HG03469 (cell line): ENCODE measurements at regions not wholly inside any gene's neighbourhood (a gene's known extent, or its start where the extent isn't known, plus 50 kb on each side); places are given as distances from the start of the nearest gene placed in this dataset.

Experiments
- ATAC-seq: cut with Tn5 transposase; IDR thresholded peaks from one replicate; pipeline ENCODE4 v1.9.1; 2021; ENCODE audit warnings: mild to moderate bottlenecking, moderate library complexity, moderate number of reproducible peaks; ENCODE audit not compliant: unreplicated experiment

DNA sequence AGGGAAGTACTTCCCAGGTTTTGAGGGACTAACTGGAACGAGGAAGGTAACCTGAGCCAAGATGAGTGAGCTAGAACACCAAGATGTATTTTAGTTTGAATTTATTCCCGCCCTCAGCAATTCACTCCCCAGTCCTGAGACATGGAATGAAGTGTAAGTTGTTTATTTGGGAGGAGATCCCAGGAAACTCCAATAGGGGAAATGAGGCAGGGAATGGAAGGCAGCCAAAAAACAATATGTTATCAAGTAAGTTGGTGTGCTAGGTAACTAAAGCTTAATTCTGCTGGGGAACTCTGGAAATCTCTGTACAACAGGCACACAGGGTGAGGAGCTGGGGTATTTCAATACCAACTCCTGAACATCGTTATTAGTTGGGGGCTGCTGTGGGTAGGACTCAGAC, 189.7 kb upstream of the HDAC9 start:
- no peak for ATAC-seq

GRCh38 chr7:18306696-18307095, 188.9 kb upstream of the HDAC9 start:
- ATAC-seq, result no peak

GRCh38 chr7:18308938-18309337, 186.6 kb upstream of the HDAC9 start:
- ATAC-seq, result no peak

DNA sequence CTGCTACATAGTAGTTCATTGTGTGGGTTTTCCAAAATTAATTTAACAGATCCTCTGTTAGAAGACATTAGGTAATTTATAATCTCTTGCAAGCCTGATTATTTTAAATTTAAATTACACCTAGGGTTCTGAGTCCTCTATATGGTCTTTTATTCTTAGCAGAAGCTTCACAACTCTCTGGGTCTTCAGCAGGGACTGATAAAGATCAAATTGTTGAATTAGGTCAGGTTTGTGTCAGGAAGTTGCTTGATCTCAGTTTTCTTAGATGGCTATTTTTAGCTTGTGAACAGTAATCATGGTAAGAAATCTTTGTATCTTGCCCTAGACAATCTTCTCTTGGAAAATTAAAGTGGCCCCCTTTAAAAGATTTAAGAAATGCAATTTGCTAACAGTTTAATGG, 183.1 kb upstream of the HDAC9 start:
- ATAC-seq, result no peak

GRCh38 chr7:18313965-18314364, 181.6 kb upstream of the HDAC9 start:
- no peak for ATAC-seq

DNA sequence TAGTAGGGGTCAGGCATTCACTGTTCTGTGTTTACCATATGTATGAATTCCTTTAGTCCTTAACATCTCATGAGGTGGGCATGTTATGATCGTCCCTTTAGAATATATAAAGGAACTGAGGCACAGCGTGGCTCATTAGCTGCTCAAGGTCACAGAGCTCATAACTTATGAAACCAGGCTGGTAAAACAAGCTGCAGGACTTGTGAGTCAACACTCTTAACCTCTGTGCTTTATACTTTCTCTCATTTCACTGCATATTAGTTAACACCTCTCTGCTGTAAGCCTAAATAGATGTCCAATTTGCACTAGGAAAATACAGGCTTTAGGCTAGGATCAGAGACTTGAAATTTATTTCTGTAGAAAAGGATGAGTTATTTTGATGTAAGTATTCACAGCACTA, 180.3 kb upstream of the HDAC9 start:
- ATAC-seq, result no peak

DNA sequence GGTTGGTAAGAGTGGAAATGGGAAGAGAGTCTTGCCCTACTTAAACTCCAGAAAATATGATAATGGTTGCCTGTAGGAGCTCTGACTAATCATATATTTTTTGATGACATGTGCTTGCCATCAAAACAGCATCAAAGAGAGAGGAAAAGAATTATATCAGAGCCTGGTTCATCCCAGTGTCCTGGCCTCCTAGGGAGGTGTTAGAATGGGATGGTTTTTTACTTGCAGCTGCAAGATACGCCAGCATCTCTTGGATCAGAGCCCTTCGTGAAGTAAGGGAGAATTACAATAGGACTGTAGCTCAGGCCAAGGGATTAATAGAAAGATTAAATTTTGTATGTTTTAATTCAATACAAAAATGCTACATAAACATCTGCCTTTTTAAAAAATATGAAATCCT, 177.6 kb upstream of the HDAC9 start:
- ATAC-seq, result no peak

DNA sequence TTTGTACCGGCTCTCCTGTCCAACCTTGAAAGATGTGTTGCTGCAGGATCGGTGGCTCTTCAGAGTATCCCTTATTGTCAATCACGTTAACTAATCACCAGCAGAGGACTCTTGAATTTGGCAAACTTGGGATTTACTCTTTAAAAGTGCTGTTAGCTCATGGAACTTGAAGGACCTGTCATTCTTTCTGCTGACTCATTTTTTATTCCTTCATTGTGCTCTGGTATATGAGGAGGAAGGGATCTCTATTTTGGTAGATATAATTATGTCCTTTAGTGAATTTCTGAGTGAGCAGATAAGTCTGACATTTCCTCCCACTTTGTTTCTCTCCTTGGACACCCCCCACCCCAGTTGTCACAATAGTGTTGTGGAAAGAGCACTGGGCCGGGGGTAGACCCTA, 175.1 kb upstream of the HDAC9 start:
- no peak for ATAC-seq

DNA sequence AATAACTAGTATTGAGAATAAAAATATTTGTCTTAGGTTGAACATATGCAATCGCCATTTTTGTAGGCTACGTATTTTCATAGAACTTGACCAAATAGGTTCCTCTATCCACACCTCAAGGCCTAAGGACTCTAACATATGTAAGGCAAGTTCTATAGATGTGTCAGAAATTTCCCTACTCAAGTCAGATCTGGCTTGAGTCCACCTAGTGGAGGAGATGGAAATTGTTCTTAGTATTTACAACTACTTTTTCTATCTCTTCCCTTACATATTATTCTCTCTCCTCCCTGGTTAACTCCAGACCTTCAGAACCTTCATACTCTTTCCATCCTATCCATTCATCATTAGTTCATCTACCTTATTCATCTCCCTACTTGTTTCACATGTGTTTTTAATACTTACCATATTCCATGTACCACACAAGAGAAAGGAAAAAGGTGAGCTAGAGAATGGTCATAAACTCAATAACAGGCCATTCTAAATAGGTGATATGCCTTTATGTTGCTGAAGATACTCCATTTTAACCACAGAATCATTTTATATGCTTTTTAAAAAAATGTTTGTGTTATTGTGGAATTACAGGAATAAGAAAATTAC, 174.5 kb upstream of the HDAC9 start:
- ATAC-seq, result peak; percentile 94

- ATAC-seq, result no peak
Measured at GRCh38 chr7:18330548-18330947, 165.0 kb upstream of the HDAC9 start.

DNA sequence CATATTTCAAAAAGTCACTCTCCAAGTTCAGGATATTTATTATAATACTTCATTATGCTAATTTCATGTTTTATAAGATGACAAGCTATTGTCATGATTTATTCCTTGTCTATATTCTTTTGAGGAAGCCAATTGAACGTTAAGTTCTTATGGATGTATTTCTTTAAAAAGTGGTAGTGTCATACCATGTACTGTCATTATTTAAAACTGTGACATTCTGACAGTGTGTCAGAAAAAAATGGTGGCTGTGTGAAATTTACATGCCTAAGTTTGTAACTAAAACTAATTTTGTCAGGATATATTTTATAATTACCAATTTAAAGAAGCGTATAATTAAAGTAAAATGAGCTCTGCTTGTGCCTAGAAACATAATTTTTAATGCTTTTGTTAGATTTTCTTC, 158.9 kb upstream of the HDAC9 start:
- no peak for ATAC-seq

DNA sequence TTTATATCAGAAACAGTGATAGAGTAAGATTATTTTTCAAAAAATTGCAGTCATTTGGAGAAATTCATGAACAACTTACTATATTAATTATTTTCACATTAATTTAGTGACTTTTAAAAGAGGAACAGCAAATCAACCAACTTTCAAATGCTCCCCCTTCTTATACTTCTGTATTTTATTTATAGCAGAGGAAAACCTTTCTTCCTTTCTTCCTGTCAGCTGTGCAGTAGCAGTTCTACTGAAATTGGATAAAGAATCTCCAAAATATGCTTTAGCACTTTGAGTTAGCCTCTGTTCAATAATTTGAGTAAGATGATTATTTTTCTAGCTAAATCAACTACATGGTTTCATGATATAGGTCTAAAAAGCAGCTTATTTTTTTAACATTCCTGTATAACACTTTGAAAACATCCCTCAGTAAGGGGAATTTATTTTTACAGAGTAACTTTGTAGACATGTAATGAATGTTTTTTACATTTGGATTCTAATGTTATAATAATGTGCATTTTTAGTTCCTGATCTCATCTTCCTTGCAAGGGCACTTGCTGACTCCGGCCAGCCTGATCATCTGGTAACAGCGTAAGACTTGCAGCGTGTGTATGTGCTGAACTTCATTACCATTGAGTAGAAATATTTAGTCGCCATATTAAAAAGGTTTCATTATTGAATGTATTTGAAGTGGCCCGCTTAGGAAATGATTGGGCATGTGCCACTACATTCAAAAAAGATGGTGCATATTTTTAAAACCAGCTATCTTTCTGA, 158.3 kb upstream of the HDAC9 start:
- no peak for ATAC-seq

DNA sequence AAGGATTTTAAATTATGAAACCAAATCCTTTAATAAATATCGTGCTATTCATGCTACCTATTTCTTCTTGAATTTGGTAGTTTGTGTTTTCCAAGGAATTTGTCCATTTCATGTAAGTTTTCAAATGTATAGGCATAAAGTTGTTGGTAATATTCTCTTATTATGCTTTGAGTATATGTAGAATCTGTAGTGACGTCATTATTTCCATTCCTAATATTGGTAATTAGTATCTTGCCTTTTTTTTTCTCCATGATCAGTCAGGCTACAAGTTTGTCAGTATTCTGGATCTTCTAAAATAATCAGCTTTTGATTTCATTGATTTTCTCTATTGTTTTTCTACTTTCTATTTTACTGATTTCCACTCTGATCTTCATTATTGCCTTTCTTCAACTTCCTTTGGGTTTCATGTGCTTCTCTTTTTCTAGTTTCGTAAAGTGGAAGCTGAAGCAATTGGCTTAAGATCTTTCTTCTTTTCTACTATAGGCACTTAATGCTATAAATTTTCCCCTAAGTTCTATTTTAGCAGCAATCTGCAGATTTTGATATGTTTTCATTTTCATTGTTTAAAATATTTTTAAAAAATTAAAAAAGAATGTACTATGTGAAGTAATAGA, 156.5 kb upstream of the HDAC9 start:
- no peak for ATAC-seq

DNA sequence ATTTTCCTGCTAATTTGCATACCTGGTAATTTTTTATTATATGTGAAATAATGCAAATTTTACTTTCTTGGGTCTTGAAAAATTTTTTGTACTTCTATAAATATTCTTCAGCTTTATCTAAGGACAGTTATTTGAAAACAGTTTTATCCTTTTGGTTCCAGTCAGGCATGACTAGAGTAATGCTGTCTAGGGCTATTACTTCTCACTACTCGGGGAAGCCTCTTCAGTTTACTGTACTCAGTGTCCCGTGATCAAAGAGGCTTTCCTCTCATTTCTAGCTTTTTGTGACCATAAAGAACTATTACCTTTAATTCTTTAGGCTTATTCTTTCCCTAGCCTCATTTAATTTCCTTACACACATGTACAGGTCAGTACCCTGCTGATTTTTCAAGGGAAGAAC, 153.8 kb upstream of the HDAC9 start:
- no peak for ATAC-seq

DNA sequence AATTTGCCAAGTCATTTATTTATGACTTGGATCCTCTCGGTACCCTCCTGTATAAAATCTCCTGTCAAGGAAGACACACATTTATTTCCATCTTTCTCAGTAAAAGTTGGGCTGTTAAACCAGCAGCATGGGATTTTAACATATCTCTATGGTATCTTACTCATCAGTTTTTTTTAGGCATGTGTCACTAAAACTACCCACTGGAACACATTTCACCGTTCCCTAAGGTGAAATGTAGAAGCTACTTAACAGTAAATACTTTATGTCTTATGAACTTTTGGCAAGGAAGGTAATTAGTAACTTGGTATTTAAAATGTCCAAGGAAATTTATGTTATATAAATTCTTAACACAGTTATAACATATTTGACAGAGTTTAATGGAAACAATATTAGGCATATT, 152.5 kb upstream of the HDAC9 start:
- no peak for ATAC-seq

- ATAC-seq, result no peak
Measured at GRCh38 chr7:18344536-18344935, 151.0 kb upstream of the HDAC9 start.

DNA sequence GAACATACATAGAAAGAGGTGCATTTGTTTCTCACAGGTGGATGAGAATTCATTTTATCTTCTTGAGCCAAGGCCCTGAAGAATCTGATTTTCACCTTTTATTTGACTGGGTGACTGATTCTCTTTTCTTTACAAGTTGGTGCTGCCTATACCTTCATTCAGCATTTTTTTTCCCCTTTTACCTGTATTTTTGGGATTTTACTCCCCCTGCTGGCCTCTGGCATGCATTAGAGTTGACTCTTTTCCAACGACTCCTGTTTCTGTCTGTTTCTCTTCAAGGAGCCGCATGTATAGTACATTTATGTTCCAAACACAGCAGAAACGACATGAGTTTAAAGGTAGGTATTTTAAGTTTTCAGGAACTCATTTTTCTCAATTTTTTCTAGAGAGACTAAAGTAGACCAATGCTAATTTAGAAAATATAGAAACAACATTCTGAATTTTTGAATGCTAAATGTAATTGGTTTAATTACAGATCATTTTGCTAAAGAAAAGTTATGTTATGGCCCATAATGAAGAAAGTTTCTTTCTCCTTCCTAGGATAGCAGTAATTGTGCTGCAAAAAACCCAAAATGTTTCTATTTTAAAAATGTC, 149.8 kb upstream of the HDAC9 start:
- no peak for ATAC-seq

DNA sequence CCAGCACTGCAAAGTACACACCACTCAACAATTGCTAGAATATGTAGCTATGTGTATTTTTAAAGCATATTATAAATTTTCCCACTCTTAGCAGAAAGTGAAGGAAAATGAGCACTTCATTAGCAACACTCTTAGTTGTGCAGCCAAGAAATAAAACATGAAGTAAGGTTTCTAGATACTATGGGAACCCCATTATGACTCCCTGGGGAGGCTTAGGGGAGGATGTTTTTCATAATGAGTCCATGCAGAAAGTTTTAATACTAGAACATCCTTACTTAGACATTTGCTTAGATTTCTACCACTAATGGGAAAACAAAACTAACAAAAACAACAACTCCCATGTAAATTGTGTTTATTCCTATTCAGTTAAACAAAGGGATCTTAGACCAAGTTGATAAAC, 148.4 kb upstream of the HDAC9 start:
- no peak for ATAC-seq

- no peak for ATAC-seq
Measured at GRCh38 chr7:18350678-18351077, 144.9 kb upstream of the HDAC9 start.

DNA sequence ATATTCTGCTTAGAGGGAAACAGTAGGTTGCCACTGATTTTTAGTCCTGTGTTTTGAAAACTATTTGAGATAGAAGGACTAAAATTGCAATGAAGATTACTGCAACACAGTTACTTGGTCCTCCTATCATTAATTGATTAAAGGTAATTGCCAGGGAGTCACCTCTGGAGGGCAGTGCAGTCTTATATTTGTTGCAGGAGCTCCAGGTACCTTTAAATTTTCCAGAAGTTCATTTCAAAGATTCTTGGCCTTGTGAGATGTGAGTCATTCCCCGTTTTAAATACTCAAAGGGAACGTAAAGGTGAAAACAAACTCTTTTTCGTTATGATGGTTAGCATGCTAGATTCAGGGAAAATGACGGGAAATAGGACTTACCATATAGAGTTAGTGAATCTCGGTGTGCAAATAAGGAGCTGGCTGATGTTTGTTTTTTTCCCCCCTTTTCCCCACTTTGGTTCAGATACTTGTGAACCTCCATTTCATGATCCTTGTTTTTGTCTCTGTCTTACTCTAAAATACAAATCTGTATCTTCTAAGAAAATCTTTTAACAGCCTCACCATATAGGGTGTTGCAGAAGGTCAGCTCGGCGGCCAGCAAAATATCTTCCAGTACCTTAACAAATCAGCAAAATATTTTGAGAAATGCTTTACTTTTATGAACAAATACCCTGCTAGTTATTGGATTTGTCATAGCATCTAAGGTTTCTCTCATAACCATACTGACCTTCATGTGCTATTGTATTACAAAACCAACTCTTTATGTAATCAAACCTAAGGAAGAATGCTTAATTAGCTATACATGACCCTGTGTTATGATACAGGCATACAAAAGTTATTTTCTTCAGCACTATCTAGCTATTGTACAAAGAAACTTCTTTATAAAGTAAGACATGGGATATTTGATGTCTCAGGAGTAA, 143.0 kb upstream of the HDAC9 start:
- ATAC-seq, result no peak

DNA sequence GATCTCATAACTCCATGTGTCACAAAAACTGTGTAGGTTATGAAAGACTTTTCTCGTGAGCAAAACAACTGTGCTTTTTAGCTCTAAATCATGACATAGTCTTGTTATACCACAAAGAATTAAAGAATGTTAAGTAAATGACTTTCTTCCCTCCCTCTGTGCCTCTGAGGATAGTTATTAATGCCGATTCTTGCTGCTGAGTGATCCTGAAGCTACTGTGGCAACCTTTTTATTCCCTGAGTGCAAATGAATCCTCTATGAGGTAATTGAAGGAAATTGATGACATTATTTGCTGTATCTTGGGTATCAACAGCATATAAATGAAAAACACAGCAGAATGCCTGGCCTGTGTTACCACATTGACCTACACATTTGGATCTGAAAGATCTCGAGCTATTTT, 142.2 kb upstream of the HDAC9 start:
- no peak for ATAC-seq
